ENCODE measurements at regions not wholly inside any gene's neighbourhood (a gene's known extent, or its start where the extent isn't known, plus 50 kb on each side); places are given as distances from the start of the nearest gene placed in this dataset.

DNA sequence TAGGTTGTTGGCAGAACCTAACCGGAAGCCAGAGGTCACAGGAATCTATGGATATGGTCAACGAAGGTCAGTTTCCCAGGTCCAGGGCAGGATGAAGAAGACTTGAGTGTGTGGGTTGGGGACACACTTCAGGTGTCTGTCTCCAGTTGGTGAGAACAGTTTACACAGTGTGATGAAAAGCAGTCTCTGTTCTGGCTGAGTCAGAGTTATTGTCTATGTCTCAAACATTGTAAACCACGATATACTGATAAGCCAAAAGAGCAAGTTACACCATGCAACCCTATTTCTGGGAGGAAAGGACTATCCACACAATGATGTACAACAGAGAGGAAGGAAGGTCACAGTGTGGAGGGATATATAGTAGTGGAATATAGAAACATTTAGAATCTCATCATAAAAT is 187.1 kb upstream of the C1QTNF7 start:
- peak overlapping the region in 1 of 8 donors; percentile 38 for H3K27ac ChIP-seq
- no peaks in the 10 kb centered on the region for H3K27me3 ChIP-seq (replicated peaks in 1 of 7)
- 68 to 84% (median 74%) methylated on average over 3 of the region's 3 CpGs for WGBS, 5 donors
- intact Hi-C loops (cut with DNase I; ENCODE audit: low total_unique reads), result no loop called here
- H3K4me1 ChIP-seq, result peaks cover 0 to 10% (median 1%) of the 10 kb centered on the region in 6 donors
- H3K4me3 ChIP-seq, result no peak overlapping the region
- H3K36me3 ChIP-seq, result no peaks in the 10 kb centered on the region
- TF ChIP-seq POLR2A (IDR thresholded peaks at IDR 0.05), result no peak
- TF ChIP-seq, protein P1, sequence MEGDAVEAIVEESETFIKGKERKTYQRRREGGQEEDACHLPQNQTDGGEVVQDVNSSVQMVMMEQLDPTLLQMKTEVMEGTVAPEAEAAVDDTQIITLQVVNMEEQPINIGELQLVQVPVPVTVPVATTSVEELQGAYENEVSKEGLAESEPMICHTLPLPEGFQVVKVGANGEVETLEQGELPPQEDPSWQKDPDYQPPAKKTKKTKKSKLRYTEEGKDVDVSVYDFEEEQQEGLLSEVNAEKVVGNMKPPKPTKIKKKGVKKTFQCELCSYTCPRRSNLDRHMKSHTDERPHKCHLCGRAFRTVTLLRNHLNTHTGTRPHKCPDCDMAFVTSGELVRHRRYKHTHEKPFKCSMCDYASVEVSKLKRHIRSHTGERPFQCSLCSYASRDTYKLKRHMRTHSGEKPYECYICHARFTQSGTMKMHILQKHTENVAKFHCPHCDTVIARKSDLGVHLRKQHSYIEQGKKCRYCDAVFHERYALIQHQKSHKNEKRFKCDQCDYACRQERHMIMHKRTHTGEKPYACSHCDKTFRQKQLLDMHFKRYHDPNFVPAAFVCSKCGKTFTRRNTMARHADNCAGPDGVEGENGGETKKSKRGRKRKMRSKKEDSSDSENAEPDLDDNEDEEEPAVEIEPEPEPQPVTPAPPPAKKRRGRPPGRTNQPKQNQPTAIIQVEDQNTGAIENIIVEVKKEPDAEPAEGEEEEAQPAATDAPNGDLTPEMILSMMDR (IDR thresholded peaks at IDR 0.05 in 8 of 11, conservative IDR thresholded peaks at IDR 0.05 in 3 of 11), result no peak
- TF ChIP-seq POLR2AphosphoS5 (IDR thresholded peaks at IDR 0.05), result no peak
- DNase-seq, result no peak
- no peaks in the 10 kb centered on the region for H3K9me3 ChIP-seq

- no peaks in the 10 kb centered on the region for H3K9me3 ChIP-seq
- H3K27ac ChIP-seq, result no peak overlapping the region
- 69 to 97% (median 89%) methylated on average over 1 of the region's 1 CpG for WGBS, 5 donors
- no peaks in the 10 kb centered on the region for H3K36me3 ChIP-seq
- intact Hi-C loops (cut with DNase I; ENCODE audit: low total_unique reads), result no loop called here
- H3K27me3 ChIP-seq (replicated peaks in 1 of 7), result no peaks in the 10 kb centered on the region
- peaks cover 0 to 10% (median 1%) of the 10 kb centered on the region in 6 donors for H3K4me1 ChIP-seq
- no peak for TF ChIP-seq POLR2AphosphoS5 (IDR thresholded peaks at IDR 0.05)
- TF ChIP-seq, protein P1 (IDR thresholded peaks at IDR 0.05 in 8 of 11, conservative IDR thresholded peaks at IDR 0.05 in 3 of 11), result no peak
- no peak for TF ChIP-seq POLR2A (IDR thresholded peaks at IDR 0.05)
- DNase-seq, result no peak
- H3K4me3 ChIP-seq, result no peak overlapping the region
These were observed 185.8 kb upstream of the C1QTNF7 start for GRCh38 chr4:15242021-15242420.

DNA sequence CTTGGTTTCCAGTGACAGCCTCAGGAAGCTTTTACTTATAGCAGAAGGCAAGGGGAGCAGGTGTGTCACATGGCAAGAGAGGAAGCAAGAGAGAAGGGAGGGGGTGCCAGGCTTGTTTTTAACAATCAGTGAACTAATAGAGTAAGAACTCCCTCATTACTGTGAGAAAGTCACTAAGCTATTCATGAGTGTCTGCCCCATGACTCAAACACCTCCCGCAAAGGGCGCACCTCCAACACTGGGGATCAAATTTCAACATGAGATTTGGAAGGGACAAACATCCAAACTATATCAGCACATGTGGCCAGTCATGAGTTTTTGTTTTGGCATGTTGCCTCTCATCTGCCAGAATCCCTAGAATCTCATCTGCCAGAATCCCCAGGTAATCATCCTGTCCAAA is 183.5 kb upstream of the C1QTNF7 start:
- Histone ChIP-seq H3K4me3 (no peak overlapping the region), H3K36me3 (no peaks in the 10 kb centered on the region), H3K4me1 (no peaks in the 10 kb centered on the region), H3K27ac (no peak overlapping the region), H3K27me3 (replicated peaks in 1 of 7) (no peaks in the 10 kb centered on the region), H3K9me3 (no peaks in the 10 kb centered on the region)
- intact Hi-C loops (cut with DNase I; ENCODE audit: low total_unique reads), result no loop called here
- TF ChIP-seq POLR2AphosphoS5 (IDR thresholded peaks at IDR 0.05) (no peak), POLR2A (IDR thresholded peaks at IDR 0.05) (no peak)
- TF ChIP-seq, protein P1 (IDR thresholded peaks at IDR 0.05 in 8 of 11, conservative IDR thresholded peaks at IDR 0.05 in 3 of 11), result no peak
- no peak for DNase-seq
- WGBS, 5 donors, result 93 to 100% (median 100%) methylated on average over 2 of the region's 2 CpGs

DNA sequence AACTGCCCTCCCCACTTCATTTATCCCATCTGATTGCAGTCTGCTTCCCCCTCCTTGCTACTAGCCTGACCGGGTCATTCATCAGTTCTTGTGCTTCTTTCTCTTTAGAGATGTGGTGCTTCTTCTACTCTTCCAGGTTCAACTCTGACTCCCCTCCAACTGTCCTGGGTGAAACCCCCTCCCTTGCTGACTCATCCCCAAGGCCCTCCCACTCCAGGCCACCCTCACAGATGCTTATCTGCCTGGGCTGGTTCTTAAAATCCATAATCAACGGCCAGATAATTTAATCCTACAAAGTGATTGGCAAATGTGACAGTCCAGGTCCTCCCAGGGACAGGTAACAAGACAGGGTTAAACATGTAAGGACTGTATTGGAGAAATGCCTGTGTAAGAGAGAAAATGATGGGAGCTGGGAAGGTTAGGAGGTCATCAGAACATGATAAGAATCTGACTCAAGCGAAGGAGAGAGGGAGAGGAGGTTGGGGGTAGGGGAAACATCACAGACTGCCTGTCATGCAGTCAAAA is 182.8 kb upstream of the C1QTNF7 start:
- 63 to 81% (median 71%) methylated on average over 3 of the region's 3 CpGs for WGBS, 5 donors
- Histone ChIP-seq H3K9me3 (no peaks in the 10 kb centered on the region), H3K27ac (no peak overlapping the region), H3K36me3 (no peaks in the 10 kb centered on the region), H3K4me3 (no peak overlapping the region), H3K4me1 (no peaks in the 10 kb centered on the region), H3K27me3 (replicated peaks in 1 of 7) (no peaks in the 10 kb centered on the region)
- DNase-seq, result no peak
- TF ChIP-seq POLR2AphosphoS5 (IDR thresholded peaks at IDR 0.05), result no peak
- TF ChIP-seq, protein P1 (IDR thresholded peaks at IDR 0.05 in 8 of 11, conservative IDR thresholded peaks at IDR 0.05 in 3 of 11), result no peak
- TF ChIP-seq POLR2A (IDR thresholded peaks at IDR 0.05), result no peak
- intact Hi-C loops (cut with DNase I; ENCODE audit: low total_unique reads), result no loop called here
